ENCODE measurements at regions not wholly inside any gene's neighbourhood (a gene's known extent, or its start where the extent isn't known, plus 50 kb on each side); places are given as distances from the start of the nearest gene placed in this dataset.
"Not testable (repeated sequence)": the region's sequence is repeated elsewhere in the genome, so short reads cannot be mapped to it uniquely, and the experiment has no call there.

GRCh38 chr11:3519841-3520240 is 122.0 kb downstream of the ART5 start:
- in situ Hi-C loops (cut with MboI; ENCODE audit: low sequenced_read_pairs, unreplicated experiment), result not testable (repeated sequence)

DNA sequence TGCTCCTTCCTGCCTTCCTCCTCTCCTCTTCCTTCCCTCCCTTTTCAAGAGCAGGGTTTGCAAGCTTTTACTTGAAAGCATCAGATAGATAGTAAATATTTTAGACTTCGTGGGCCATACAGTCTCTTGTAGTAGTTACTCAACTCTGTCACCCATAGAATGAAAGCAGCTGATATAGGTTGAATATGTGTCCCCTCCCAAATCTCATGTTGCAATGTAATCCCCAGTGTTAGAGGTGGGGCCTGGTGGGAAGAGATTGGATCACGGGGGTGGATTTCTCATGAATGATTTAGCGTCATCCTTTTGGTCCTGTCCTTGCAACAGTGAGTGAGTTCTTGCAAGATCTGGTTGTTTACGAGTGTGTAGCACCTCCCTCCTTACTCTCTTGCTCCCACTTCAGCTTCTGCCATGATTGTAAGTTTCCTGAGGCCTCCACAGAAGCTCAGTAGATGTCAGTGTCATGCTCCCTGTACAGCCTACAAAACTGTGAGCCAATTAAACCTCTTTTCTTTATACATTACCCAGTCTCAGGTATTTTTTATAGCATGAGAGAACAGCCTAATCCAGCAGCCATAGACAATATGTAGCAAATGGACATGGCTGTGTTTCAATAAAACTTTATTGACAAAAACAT is 124.7 kb downstream of the ART5 start:
- in situ Hi-C loops (cut with MboI; ENCODE audit: low sequenced_read_pairs, unreplicated experiment); DNase-seq (ENCODE audit: low spot score): not testable (repeated sequence)

More at GRCh38 chr11:3519841-3520240, 122.0 kb downstream of the ART5 start:
- not testable (repeated sequence) for DNase-seq (ENCODE audit: low spot score)

- in situ Hi-C loops (cut with MboI; ENCODE audit: low sequenced_read_pairs, unreplicated experiment); DNase-seq (ENCODE audit: low spot score): not testable (repeated sequence)
Observed at GRCh38 chr11:3516345-3516933, 125.4 kb downstream of the ART5 start.

- in situ Hi-C loops (cut with MboI; ENCODE audit: low sequenced_read_pairs, unreplicated experiment); DNase-seq (ENCODE audit: low spot score): not testable (repeated sequence)
Observed at GRCh38 chr11:3514635-3515424, 127.0 kb downstream of the ART5 start.

DNA sequence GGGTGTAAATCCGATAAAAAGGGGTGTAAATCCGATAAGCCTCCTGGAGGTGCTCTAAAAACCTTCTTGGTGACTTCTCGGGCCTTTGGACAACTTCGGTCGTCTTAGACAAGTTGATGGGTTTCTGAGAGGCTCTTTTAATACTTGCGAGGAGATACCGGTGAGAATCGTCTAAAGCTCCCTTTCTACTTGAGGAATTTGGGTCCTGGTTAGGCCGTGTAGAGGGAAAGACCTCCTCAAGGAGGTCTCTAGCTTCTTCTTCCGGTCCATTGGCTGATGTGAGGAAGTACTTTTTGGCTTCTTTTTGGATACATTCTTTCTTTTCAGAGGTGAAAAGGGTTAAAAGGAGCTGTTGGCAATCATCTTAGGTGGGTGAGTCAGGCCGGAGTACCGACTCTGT is 128.5 kb downstream of the ART5 start:
- in situ Hi-C loops (cut with MboI; ENCODE audit: low sequenced_read_pairs, unreplicated experiment); DNase-seq (ENCODE audit: low spot score): not testable (repeated sequence)

- in situ Hi-C loops (cut with MboI; ENCODE audit: low sequenced_read_pairs, unreplicated experiment), result not testable (repeated sequence)
Observed at GRCh38 chr11:3512751-3513150, 129.0 kb downstream of the ART5 start.

DNA sequence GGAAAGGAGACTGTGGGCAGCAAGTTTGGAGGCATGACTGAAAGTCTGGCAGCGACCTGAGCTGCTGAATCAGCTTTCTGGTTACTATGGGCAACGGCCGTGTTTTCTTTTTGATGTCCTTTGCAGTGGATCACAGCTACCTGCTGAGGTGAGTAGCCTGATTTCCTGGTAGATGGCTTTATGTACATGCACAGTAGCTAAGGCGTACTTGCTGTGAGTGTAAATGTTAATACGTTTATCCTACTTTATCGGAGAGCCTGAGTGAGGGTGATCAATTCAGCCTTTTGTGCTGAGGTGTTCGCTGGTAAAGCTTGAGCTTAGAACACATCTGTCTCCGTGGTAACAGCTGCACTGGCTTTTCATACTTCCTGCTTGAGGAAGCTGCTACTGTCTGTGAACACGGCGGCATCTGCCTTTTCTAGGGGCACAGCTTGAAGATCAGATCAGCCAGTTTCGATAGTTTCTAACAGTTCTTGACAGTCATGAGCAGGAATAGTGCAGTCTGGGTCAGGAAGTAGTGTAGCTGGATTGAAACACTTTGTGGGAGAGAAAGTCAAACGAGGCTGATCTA is 129.6 kb downstream of the ART5 start:
- DNase-seq (ENCODE audit: low spot score); in situ Hi-C loops (cut with MboI; ENCODE audit: low sequenced_read_pairs, unreplicated experiment): not testable (repeated sequence)

More at GRCh38 chr11:3512751-3513150, 129.0 kb downstream of the ART5 start:
- DNase-seq (ENCODE audit: low spot score), result not testable (repeated sequence)

GRCh38 chr11:3511416-3512132 is 130.2 kb downstream of the ART5 start:
- in situ Hi-C loops (cut with MboI; ENCODE audit: low sequenced_read_pairs, unreplicated experiment); DNase-seq (ENCODE audit: low spot score): not testable (repeated sequence)

GRCh38 chr11:3509563-3509962 is 130.6 kb upstream of the ZNF195 start:
- DNase-seq (ENCODE audit: low spot score); in situ Hi-C loops (cut with MboI; ENCODE audit: low sequenced_read_pairs, unreplicated experiment): not testable (repeated sequence)

DNA sequence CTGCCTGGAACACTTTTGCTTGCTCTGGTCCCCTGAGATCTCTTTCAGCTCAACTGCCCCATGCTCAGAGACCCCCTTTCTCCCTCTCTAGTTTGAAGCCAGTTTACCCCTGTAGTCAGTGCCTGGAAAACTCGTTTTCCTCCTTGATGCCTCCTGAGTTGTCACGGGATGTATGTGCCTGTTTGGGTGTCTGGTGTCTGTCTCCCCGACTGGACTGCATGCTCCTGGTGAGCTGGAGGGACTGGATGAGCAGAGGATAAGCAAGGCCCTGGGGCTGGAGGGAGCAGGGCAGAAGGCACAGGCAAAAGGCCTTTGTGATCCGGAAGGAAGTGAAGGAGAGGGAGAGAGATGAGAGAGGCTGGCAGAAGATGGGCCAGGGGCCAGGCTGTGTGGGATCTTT is 120.3 kb upstream of the ZNF195 start:
- in situ Hi-C loops (cut with MboI; ENCODE audit: low sequenced_read_pairs, unreplicated experiment), result not testable (repeated sequence)

DNA sequence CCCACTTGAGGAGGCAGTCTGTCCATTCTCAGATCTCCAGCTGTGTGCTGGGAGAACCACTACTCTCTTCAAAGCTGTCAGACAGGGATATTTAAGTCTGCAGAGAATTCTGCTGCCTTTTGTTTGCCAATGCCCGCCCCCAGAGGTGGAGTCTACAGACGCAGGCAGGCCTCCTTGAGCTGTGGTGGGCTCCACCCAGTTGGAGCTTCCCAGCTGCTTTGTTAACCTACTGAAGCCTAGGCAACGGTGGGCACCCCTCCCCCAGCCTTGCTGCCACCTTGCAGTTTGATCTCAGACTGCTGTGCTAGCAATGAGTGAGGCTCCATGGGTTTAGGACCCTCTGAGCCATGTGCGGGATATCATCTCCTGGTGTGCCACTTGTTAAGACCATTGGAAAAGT is 119.4 kb upstream of the ZNF195 start:
- DNase-seq (ENCODE audit: low spot score); in situ Hi-C loops (cut with MboI; ENCODE audit: low sequenced_read_pairs, unreplicated experiment): not testable (repeated sequence)

More for the DNA sequence above, 120.3 kb upstream of the ZNF195 start:
- not testable (repeated sequence) for DNase-seq (ENCODE audit: low spot score)

GRCh38 chr11:3493152-3493551 is 114.2 kb upstream of the ZNF195 start:
- DNase-seq (ENCODE audit: low spot score); in situ Hi-C loops (cut with MboI; ENCODE audit: low sequenced_read_pairs, unreplicated experiment): not testable (repeated sequence)

- in situ Hi-C loops (cut with MboI; ENCODE audit: low sequenced_read_pairs, unreplicated experiment); DNase-seq (ENCODE audit: low spot score): not testable (repeated sequence)
Observed at GRCh38 chr11:3488003-3488402, 109.1 kb upstream of the ZNF195 start.

DNA sequence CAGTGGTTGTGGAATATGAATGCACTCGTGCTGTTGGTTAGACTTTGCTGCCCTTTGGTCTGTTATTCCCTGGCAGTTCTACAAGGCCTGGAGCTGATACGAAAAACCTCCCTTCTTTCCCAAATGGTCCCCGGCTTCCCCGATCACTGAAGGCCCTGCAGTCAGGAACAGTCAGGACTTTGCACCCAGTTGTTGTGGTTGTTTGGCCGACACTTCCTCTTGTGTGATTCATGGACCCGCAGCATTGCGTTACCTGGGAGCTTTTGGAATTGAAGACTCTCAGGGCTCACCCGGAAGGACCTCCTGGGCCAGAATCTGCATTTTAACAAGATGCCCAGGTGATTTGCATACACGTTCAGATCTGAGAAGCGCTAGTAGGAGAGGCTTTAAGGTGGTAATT is 106.8 kb upstream of the ZNF195 start:
- in situ Hi-C loops (cut with MboI; ENCODE audit: low sequenced_read_pairs, unreplicated experiment); DNase-seq (ENCODE audit: low spot score): not testable (repeated sequence)

- in situ Hi-C loops (cut with MboI; ENCODE audit: low sequenced_read_pairs, unreplicated experiment), result not testable (repeated sequence)
Observed at GRCh38 chr11:3476937-3477885, 98.3 kb upstream of the ZNF195 start.

GRCh38 chr11:3476084-3476936 is 97.4 kb upstream of the ZNF195 start:
- in situ Hi-C loops (cut with MboI; ENCODE audit: low sequenced_read_pairs, unreplicated experiment); DNase-seq (ENCODE audit: low spot score): not testable (repeated sequence)

More at GRCh38 chr11:3476937-3477885, 98.3 kb upstream of the ZNF195 start:
- not testable (repeated sequence) for DNase-seq (ENCODE audit: low spot score)
